Erythroblast (primary cell): ENCODE measurements at regions not wholly inside any gene's neighbourhood (a gene's known extent, or its start where the extent isn't known, plus 50 kb on each side); places are given as distances from the start of the nearest gene placed in this dataset.

Experiments
- GATA1 ChIP-seq: IDR thresholded peaks from 2 replicates; pipeline ENCODE4 v1.6.1; 2011; ENCODE audit warnings: low read depth, mild to moderate bottlenecking, control low read depth, low read length, moderate library complexity
- POLR2A ChIP-seq: IDR thresholded peaks from 2 replicates; pipeline ENCODE4 v1.6.1; 2011; ENCODE audit warnings: mild to moderate bottlenecking, low read length

GRCh38 chr5:103755974-103756373, 193.4 kb upstream of the NUDT12 start:
- TF ChIP-seq POLR2A (no peak), GATA1 (no peak)
